ENCODE measurements at regions not wholly inside any gene's neighbourhood (a gene's known extent, or its start where the extent isn't known, plus 50 kb on each side); places are given as distances from the start of the nearest gene placed in this dataset.

- TF ChIP-seq TCF7L2 (IDR thresholded peaks at IDR 0.05; ENCODE audit: borderline replicate concordance, low read depth, low read length) (no peak), HOXA7 (CRISPR knock-in tag; IDR thresholded peaks at IDR 0.05; ENCODE audit: borderline replicate concordance) (no peak), REPIN1 (tag by site-specific recombination; IDR thresholded peaks at IDR 0.05; ENCODE audit: low read depth) (no peak), ZNF830 (tag by site-specific recombination; IDR thresholded peaks at IDR 0.05; ENCODE audit: low read depth) (no peak), ZFP69B (tag by site-specific recombination; IDR thresholded peaks at IDR 0.05) (no peak)
- TF ChIP-seq, protein P1, sequence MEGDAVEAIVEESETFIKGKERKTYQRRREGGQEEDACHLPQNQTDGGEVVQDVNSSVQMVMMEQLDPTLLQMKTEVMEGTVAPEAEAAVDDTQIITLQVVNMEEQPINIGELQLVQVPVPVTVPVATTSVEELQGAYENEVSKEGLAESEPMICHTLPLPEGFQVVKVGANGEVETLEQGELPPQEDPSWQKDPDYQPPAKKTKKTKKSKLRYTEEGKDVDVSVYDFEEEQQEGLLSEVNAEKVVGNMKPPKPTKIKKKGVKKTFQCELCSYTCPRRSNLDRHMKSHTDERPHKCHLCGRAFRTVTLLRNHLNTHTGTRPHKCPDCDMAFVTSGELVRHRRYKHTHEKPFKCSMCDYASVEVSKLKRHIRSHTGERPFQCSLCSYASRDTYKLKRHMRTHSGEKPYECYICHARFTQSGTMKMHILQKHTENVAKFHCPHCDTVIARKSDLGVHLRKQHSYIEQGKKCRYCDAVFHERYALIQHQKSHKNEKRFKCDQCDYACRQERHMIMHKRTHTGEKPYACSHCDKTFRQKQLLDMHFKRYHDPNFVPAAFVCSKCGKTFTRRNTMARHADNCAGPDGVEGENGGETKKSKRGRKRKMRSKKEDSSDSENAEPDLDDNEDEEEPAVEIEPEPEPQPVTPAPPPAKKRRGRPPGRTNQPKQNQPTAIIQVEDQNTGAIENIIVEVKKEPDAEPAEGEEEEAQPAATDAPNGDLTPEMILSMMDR (tag by site-specific recombination; IDR thresholded peaks at IDR 0.05) = no peak
Measured at GRCh38 chr20:24766826-24767622, 182.0 kb upstream of the CST7 start.
